Thyroid gland (tissue), 4 donors: ENCODE measurements at regions not wholly inside any gene's neighbourhood (a gene's known extent, or its start where the extent isn't known, plus 50 kb on each side); places are given as distances from the start of the nearest gene placed in this dataset.

Experiments
- POLR2A ChIP-seq, 2 donors: fragments of 450-650 bp; IDR thresholded peaks; one replicate each; pipeline ENCODE4 v1.6.1; 2017; ENCODE audit warnings: antibody characterized with exemption in 2 of 2, mild to moderate bottlenecking in 2 of 2, moderate library complexity in 1 of 2
- TF ChIP-seq, protein P1 (sequence below), 6 experiments: fragments of 200-600 bp in 3 of 6; fragments of 450-650 bp in 3 of 6; sonication (generic) in 3 of 6; IDR thresholded peaks; one replicate each; pipeline ENCODE4 v1.5.1; 2016 to 2019; ENCODE audit warnings: antibody characterized with exemption in 6 of 6, mild to moderate bottlenecking in 2 of 6, inconsistent platforms in 1 of 6, moderate library complexity in 1 of 6

DNA sequence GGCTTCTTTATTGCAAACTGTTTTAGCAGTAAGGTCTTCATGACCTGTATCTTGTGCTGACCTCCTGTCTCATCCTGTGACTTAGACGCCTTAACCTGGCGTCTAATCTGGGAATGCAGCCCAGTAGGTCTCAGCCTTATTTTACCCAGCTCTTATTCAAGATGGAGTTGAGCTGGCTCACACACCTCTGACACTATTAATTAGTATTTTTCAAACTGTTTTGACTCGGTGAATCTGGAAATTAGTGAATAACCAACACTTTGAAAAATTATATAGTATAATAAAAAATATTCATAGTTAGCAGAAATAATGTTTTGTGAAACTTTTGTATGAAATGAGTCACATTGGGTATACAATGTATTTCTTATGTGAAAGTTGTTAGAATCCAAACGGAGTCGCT lies 189.4 kb downstream of the PDGFRA start:
- TF ChIP-seq, protein P1, sequence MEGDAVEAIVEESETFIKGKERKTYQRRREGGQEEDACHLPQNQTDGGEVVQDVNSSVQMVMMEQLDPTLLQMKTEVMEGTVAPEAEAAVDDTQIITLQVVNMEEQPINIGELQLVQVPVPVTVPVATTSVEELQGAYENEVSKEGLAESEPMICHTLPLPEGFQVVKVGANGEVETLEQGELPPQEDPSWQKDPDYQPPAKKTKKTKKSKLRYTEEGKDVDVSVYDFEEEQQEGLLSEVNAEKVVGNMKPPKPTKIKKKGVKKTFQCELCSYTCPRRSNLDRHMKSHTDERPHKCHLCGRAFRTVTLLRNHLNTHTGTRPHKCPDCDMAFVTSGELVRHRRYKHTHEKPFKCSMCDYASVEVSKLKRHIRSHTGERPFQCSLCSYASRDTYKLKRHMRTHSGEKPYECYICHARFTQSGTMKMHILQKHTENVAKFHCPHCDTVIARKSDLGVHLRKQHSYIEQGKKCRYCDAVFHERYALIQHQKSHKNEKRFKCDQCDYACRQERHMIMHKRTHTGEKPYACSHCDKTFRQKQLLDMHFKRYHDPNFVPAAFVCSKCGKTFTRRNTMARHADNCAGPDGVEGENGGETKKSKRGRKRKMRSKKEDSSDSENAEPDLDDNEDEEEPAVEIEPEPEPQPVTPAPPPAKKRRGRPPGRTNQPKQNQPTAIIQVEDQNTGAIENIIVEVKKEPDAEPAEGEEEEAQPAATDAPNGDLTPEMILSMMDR (IDR thresholded peaks at IDR 0.05): no peak
- no peak for TF ChIP-seq POLR2A (IDR thresholded peaks at IDR 0.05)
